B cell (primary cell): ENCODE measurements at regions not wholly inside any gene's neighbourhood (a gene's known extent, or its start where the extent isn't known, plus 50 kb on each side); places are given as distances from the start of the nearest gene placed in this dataset.

Source experiments
- ATAC-seq: fragments of 200-7000 bp; cut with Tn5 transposase; one replicate; pipeline ENCODE4 v1.10.0; 2021; ENCODE audit warnings: low read depth, mild to moderate bottlenecking, moderate number of reproducible peaks, moderate library complexity
- CTCF ChIA-PET: fragments of 350-600 bp; sonication (Branson Sonifier 250); formaldehyde crosslinking; loops from one replicate; lab custom pipeline; 2021; ENCODE audit warnings: antibody characterized with exemption, inconsistent platforms; lab: Charles Lee
- POLR2A ChIA-PET: fragments of 350-600 bp; sonication (Branson Sonifier 250); formaldehyde crosslinking; loops from one replicate; lab custom pipeline; 2021; ENCODE audit warnings: antibody characterized with exemption; lab: Charles Lee
- DNase-seq: peaks from one replicate; pipeline ENCODE4 v3.0.0; 2013
- H2AFZ ChIP-seq: 2 replicates; pipeline ENCODE4 v1.6.1; 2012; ENCODE audit warnings: mild to moderate bottlenecking, low read depth, low read length; ENCODE audit not compliant: insufficient read depth, poor library complexity, severe bottlenecking
- H3K27ac ChIP-seq, 2 donors: 1 replicate in 1 of 2; 2 replicates in 1 of 2; pipeline ENCODE4 v1.5.1; 2012 to 2013; ENCODE audit warnings: low read length in 2 of 2, mild to moderate bottlenecking in 2 of 2, moderate library complexity in 1 of 2
- H3K27me3 ChIP-seq, 4 experiments: fragments of 200-600 bp in 1 of 4; sonication (generic) in 1 of 4; replicated peaks in 1 of 4; 1 replicate in 2 of 4; 2 replicates in 2 of 4; pipeline versions ENCODE4 v1.6.1 to v1.7.0; 2013 to 2016; ENCODE audit warnings: low read length in 3 of 4, mild to moderate bottlenecking in 2 of 4, mixed read lengths in 1 of 4, moderate library complexity in 1 of 4; ENCODE audit not compliant: insufficient read depth in 4 of 4, control insufficient read depth in 3 of 4; ENCODE audit errors: control extremely low read depth in 1 of 4
- H3K36me3 ChIP-seq, 2 experiments: replicated peaks in 1 of 2; 1 replicate in 1 of 2; 2 replicates in 1 of 2; pipeline versions ENCODE4 v1.6.1 to v1.7.1; 2013; ENCODE audit warnings: low read length in 1 of 2; ENCODE audit not compliant: insufficient read depth in 2 of 2, control insufficient read depth in 1 of 2; ENCODE audit errors: control extremely low read depth in 1 of 2, extremely low read depth in 1 of 2
- H3K4me1 ChIP-seq, 2 donors: fragments of 200-600 bp in 1 of 2; sonication (generic) in 1 of 2; 1 replicate in 1 of 2; 2 replicates in 1 of 2; pipeline versions ENCODE4 v1.5.1 to v1.6.1; 2013 to 2017; ENCODE audit warnings: low read length in 2 of 2; ENCODE audit not compliant: control insufficient read depth in 2 of 2, insufficient read depth in 2 of 2
- H3K4me2 ChIP-seq: replicated peaks from 2 replicates; pipeline ENCODE3; 2012; ENCODE audit warnings: mild to moderate bottlenecking, low read depth, low read length; ENCODE audit not compliant: poor library complexity, severe bottlenecking
- H3K4me3 ChIP-seq, 5 experiments: fragments of 200-600 bp in 1 of 5; sonication (generic) in 1 of 5; 1 replicate in 3 of 5; 2 replicates in 2 of 5; pipeline versions ENCODE4 v1.5.1 to v1.7.0; 2011 to 2016; ENCODE audit warnings: low read length in 4 of 5, mild to moderate bottlenecking in 4 of 5, low read depth in 2 of 5, control low read depth in 1 of 5, moderate library complexity in 1 of 5; ENCODE audit not compliant: insufficient read depth in 1 of 5; ENCODE audit errors: control extremely low read depth in 1 of 5, extremely low read depth in 1 of 5
- H3K79me2 ChIP-seq: fragments of 200-600 bp; sonication (generic); one replicate; pipeline ENCODE4 v1.6.0; 2016; ENCODE audit warnings: low read length; ENCODE audit not compliant: control insufficient read depth, insufficient read depth
- H3K9ac ChIP-seq: fragments of 200-600 bp; sonication (generic); 2 replicates; pipeline ENCODE4 v1.6.1; 2017; ENCODE audit warnings: mild to moderate bottlenecking, low read length, moderate library complexity
- H3K9me3 ChIP-seq, 3 donors: one replicate each; pipeline versions ENCODE4 v1.6.1 to v1.7.1; 2013; ENCODE audit warnings: low read length in 2 of 3; ENCODE audit not compliant: control insufficient read depth in 2 of 3, insufficient read depth in 1 of 3; ENCODE audit errors: control extremely low read depth in 1 of 3
- H4K20me1 ChIP-seq: 2 replicates; pipeline ENCODE4 v1.6.0; 2012; ENCODE audit warnings: mild to moderate bottlenecking, low read length; ENCODE audit not compliant: insufficient read depth, control insufficient read depth, poor library complexity, severe bottlenecking
- H3K27ac Mint-ChIP-seq: one replicate; pipeline ENCODE4 v1.8.0; 2021; ENCODE audit warnings: mixed read lengths
- H3K27me3 Mint-ChIP-seq: one replicate; pipeline ENCODE4 v1.8.0; 2021; ENCODE audit warnings: mixed read lengths
- H3K4me1 Mint-ChIP-seq: one replicate; pipeline ENCODE4 v1.8.0; 2021; ENCODE audit warnings: mixed read lengths
- H3K4me3 Mint-ChIP-seq: one replicate; pipeline ENCODE4 v1.8.0; 2021; ENCODE audit warnings: mixed read lengths
- H3K9me3 Mint-ChIP-seq: one replicate; pipeline ENCODE4 v1.8.0; 2022; ENCODE audit warnings: mixed read lengths; ENCODE audit not compliant: insufficient read depth
- EZH2 ChIP-seq: IDR thresholded peaks from 2 replicates; pipeline ENCODE4 v1.6.1; 2012; ENCODE audit warnings: borderline replicate concordance, low read depth, mild to moderate bottlenecking, moderate library complexity, low read length; ENCODE audit not compliant: insufficient read depth, poor library complexity, severe bottlenecking
- WGBS: methylation state at CpG from one replicate; pipeline ENCODE4 v1.1.5; 2013; ENCODE audit warnings: missing lambda C conversion rate; ENCODE audit not compliant: insufficient coverage; 5-methylcytosine and 5-hydroxymethylcytosine counted together
- intact Hi-C: fragments of 100-400 bp; cut with micrococcal nuclease; formaldehyde crosslinking; loops from one replicate; pipeline ENCODE4 v1.10.0; 2022
- TF ChIP-seq, protein P1 (sequence below): fragments of 200-600 bp; IDR thresholded peaks from one replicate; pipeline ENCODE4 v1.8.0; 2022; ENCODE audit warnings: antibody characterized with exemption, mild to moderate bottlenecking

- Histone ChIP-seq H3K36me3 (no peaks in the 10 kb centered on the region), H3K4me3 (no peak overlapping the region), H3K27me3 (no peaks in the 10 kb centered on the region), H2AFZ (no peak overlapping the region), H3K4me1 (no peaks in the 10 kb centered on the region), H3K9ac (no peak overlapping the region), H3K9me3 (peaks cover 0 to 3% (median 0%) of the 10 kb centered on the region in 3 donors), H4K20me1 (no peaks in the 10 kb centered on the region), H3K79me2 (no peaks in the 10 kb centered on the region), H3K4me2 (no peak overlapping the region), H3K27ac (no peak overlapping the region)
- H3K27me3 Mint-ChIP-seq, result no peaks in the 10 kb centered on the region
- POLR2A ChIA-PET, result no interaction called here
- CTCF ChIA-PET, result no interaction called here
- intact Hi-C loops, result no loop called here
- TF ChIP-seq EZH2, result no peak
- TF ChIP-seq, protein P1, sequence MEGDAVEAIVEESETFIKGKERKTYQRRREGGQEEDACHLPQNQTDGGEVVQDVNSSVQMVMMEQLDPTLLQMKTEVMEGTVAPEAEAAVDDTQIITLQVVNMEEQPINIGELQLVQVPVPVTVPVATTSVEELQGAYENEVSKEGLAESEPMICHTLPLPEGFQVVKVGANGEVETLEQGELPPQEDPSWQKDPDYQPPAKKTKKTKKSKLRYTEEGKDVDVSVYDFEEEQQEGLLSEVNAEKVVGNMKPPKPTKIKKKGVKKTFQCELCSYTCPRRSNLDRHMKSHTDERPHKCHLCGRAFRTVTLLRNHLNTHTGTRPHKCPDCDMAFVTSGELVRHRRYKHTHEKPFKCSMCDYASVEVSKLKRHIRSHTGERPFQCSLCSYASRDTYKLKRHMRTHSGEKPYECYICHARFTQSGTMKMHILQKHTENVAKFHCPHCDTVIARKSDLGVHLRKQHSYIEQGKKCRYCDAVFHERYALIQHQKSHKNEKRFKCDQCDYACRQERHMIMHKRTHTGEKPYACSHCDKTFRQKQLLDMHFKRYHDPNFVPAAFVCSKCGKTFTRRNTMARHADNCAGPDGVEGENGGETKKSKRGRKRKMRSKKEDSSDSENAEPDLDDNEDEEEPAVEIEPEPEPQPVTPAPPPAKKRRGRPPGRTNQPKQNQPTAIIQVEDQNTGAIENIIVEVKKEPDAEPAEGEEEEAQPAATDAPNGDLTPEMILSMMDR, result no peak
- ATAC-seq (no peak), DNase-seq (no peak)
- peaks cover 4% of the 10 kb centered on the region for H3K9me3 Mint-ChIP-seq
- H3K4me1 Mint-ChIP-seq, result no peaks in the 10 kb centered on the region
- H3K4me3 Mint-ChIP-seq, result no peak overlapping the region
- H3K27ac Mint-ChIP-seq, result no peak overlapping the region
These were observed 134.1 kb upstream of the ARHGEF9 start for GRCh38 chrX:63919081-63919480.

- intact Hi-C loops, result no loop called here
- CTCF ChIA-PET, result no interaction called here
- Mint-ChIP-seq H3K9me3 (peaks cover 4% of the 10 kb centered on the region), H3K4me1 (no peaks in the 10 kb centered on the region), H3K27me3 (no peaks in the 10 kb centered on the region), H3K4me3 (no peak overlapping the region), H3K27ac (no peak overlapping the region)
- H2AFZ ChIP-seq, result no peak overlapping the region
- POLR2A ChIA-PET, result no interaction called here
- H3K4me1 ChIP-seq, result no peaks in the 10 kb centered on the region
- H3K4me3 ChIP-seq, result no peak overlapping the region
- no CpG with 5 or more reads among the region's 1 CpG for WGBS
- H3K27me3 ChIP-seq, result no peaks in the 10 kb centered on the region
- no peak for TF ChIP-seq EZH2
- TF ChIP-seq, protein P1, result no peak
- H4K20me1 ChIP-seq, result no peaks in the 10 kb centered on the region
- H3K9me3 ChIP-seq, result peaks cover 0 to 7% (median 0%) of the 10 kb centered on the region in 3 donors
- H3K9ac ChIP-seq, result no peak overlapping the region
- ATAC-seq, result no peak
- no peak for DNase-seq
- H3K27ac ChIP-seq, result no peak overlapping the region
- H3K79me2 ChIP-seq, result no peaks in the 10 kb centered on the region
- no peak overlapping the region for H3K4me2 ChIP-seq
- no peaks in the 10 kb centered on the region for H3K36me3 ChIP-seq
These were observed 133.6 kb upstream of the ARHGEF9 start for GRCh38 chrX:63918611-63919010.
